ENCODE measurements at regions not wholly inside any gene's neighbourhood (a gene's known extent, or its start where the extent isn't known, plus 50 kb on each side); places are given as distances from the start of the nearest gene placed in this dataset.

GRCh38 chr9:106727969-106728368, 135.0 kb upstream of the ZNF462 start:
- DNase-seq, result no peak

GRCh38 chr9:106728860-106729259, 134.1 kb upstream of the ZNF462 start:
- no peak for DNase-seq

GRCh38 chr9:106731910-106732309, 131.1 kb upstream of the ZNF462 start:
- DNase-seq, result peak; percentile 100

- no peak for DNase-seq
These were observed 129.1 kb upstream of the ZNF462 start for GRCh38 chr9:106733828-106734380.

GRCh38 chr9:106737516-106737915, 125.5 kb upstream of the ZNF462 start:
- no peak for DNase-seq

- DNase-seq, result no peak
These were observed 124.9 kb upstream of the ZNF462 start for GRCh38 chr9:106738109-106738508.

- peak; percentile 18 for DNase-seq
These were observed 117.5 kb upstream of the ZNF462 start for GRCh38 chr9:106745457-106745856.

GRCh38 chr9:106745876-106746275, 117.1 kb upstream of the ZNF462 start:
- no peak for DNase-seq

GRCh38 chr9:106751681-106752080, 111.3 kb upstream of the ZNF462 start:
- no peak for DNase-seq

GRCh38 chr9:106752581-106752980, 110.4 kb upstream of the ZNF462 start:
- no peak for DNase-seq

GRCh38 chr9:106753155-106753671, 109.8 kb upstream of the ZNF462 start:
- DNase-seq, result no peak

- peak; percentile 50 for DNase-seq
These were observed 107.2 kb upstream of the ZNF462 start for GRCh38 chr9:106755736-106756135.

- peak; percentile 88 for DNase-seq
These were observed 105.5 kb upstream of the ZNF462 start for GRCh38 chr9:106757514-106757913.

- no peak for DNase-seq
These were observed 104.1 kb upstream of the ZNF462 start for GRCh38 chr9:106758911-106759310.

GRCh38 chr9:106761493-106761892, 101.5 kb upstream of the ZNF462 start:
- DNase-seq, result peak; percentile 11

GRCh38 chr9:106766616-106767015, 96.3 kb upstream of the ZNF462 start:
- DNase-seq, result no peak

GRCh38 chr9:106769331-106769730, 93.6 kb upstream of the ZNF462 start:
- peak; percentile 57 for DNase-seq

- no peak for DNase-seq
These were observed 91.4 kb upstream of the ZNF462 start for GRCh38 chr9:106771608-106772007.

- DNase-seq, result no peak
These were observed 90.3 kb upstream of the ZNF462 start for GRCh38 chr9:106772523-106773290.

- no peak for DNase-seq
These were observed 89.2 kb upstream of the ZNF462 start for GRCh38 chr9:106773750-106774149.

GRCh38 chr9:106775960-106776359, 87.0 kb upstream of the ZNF462 start:
- DNase-seq, result no peak

GRCh38 chr9:106779796-106780195, 83.2 kb upstream of the ZNF462 start:
- no peak for DNase-seq

GRCh38 chr9:106783121-106783520, 79.8 kb upstream of the ZNF462 start:
- DNase-seq, result no peak

- no peak for DNase-seq
These were observed 78.9 kb upstream of the ZNF462 start for GRCh38 chr9:106784076-106784475.

- DNase-seq, result no peak
These were observed 77.8 kb upstream of the ZNF462 start for GRCh38 chr9:106785200-106785599.
